HK-2 (cell line): ENCODE measurements at regions not wholly inside any gene's neighbourhood (a gene's known extent, or its start where the extent isn't known, plus 50 kb on each side); places are given as distances from the start of the nearest gene placed in this dataset.
"Not testable (repeated sequence)": the region's sequence is repeated elsewhere in the genome, so short reads cannot be mapped to it uniquely, and the experiment has no call there.

Experiments
- DNase-seq: peaks from one replicate; pipeline ENCODE4 v3.0.0-alpha.2; 2018; ENCODE audit not compliant: unreplicated experiment

- DNase-seq: no peak
Measured at GRCh38 chr2:67096886-67097285, 300.2 kb upstream of the ETAA1 start.

GRCh38 chr2:67103157-67103556, 294.0 kb upstream of the ETAA1 start:
- no peak for DNase-seq

- DNase-seq: no peak
Measured at GRCh38 chr2:67108231-67108630, 288.9 kb upstream of the ETAA1 start.

- no peak for DNase-seq
Measured at GRCh38 chr2:67124531-67124930, 272.6 kb upstream of the ETAA1 start.

- DNase-seq: no peak
Measured at GRCh38 chr2:67130531-67131256, 266.4 kb upstream of the ETAA1 start.

- DNase-seq: no peak
Measured at GRCh38 chr2:67131257-67131609, 265.9 kb upstream of the ETAA1 start.

GRCh38 chr2:67132441-67132940, 264.6 kb upstream of the ETAA1 start:
- not testable (repeated sequence) for DNase-seq

GRCh38 chr2:67135208-67135607, 261.9 kb upstream of the ETAA1 start:
- DNase-seq: no peak

- DNase-seq: no peak
Measured at GRCh38 chr2:67137699-67138098, 259.4 kb upstream of the ETAA1 start.

GRCh38 chr2:67142071-67142470, 255.1 kb upstream of the ETAA1 start:
- no peak for DNase-seq

GRCh38 chr2:67142741-67143140, 254.4 kb upstream of the ETAA1 start:
- no peak for DNase-seq

GRCh38 chr2:67145851-67146250, 251.3 kb upstream of the ETAA1 start:
- no peak for DNase-seq

GRCh38 chr2:67156796-67157195, 240.3 kb upstream of the ETAA1 start:
- no peak for DNase-seq

- DNase-seq: no peak
Measured at GRCh38 chr2:67158718-67159117, 238.4 kb upstream of the ETAA1 start.

- no peak for DNase-seq
Measured at GRCh38 chr2:67159929-67160328, 237.2 kb upstream of the ETAA1 start.

- DNase-seq: no peak
Measured at GRCh38 chr2:67164771-67165522, 232.2 kb upstream of the ETAA1 start.

- no peak for DNase-seq
Measured at GRCh38 chr2:67165523-67165990, 231.6 kb upstream of the ETAA1 start.

- DNase-seq: not testable (repeated sequence)
Measured at GRCh38 chr2:67166511-67166910, 230.6 kb upstream of the ETAA1 start.

GRCh38 chr2:67169417-67170140, 227.6 kb upstream of the ETAA1 start:
- no peak for DNase-seq

- DNase-seq: no peak
Measured at GRCh38 chr2:67179526-67179925, 217.6 kb upstream of the ETAA1 start.

- no peak for DNase-seq
Measured at GRCh38 chr2:67180841-67181240, 216.3 kb upstream of the ETAA1 start.

- DNase-seq: no peak
Measured at GRCh38 chr2:67182884-67183283, 214.2 kb upstream of the ETAA1 start.
